SU-DHL-6 (cell line): ENCODE measurements at regions not wholly inside any gene's neighbourhood (a gene's known extent, or its start where the extent isn't known, plus 50 kb on each side); places are given as distances from the start of the nearest gene placed in this dataset.

Experiments
- H2AFZ ChIP-seq: fragments of 200-600 bp; sonication (generic); 2 replicates; pipeline ENCODE4 v1.6.1; 2014; ENCODE audit warnings: low read depth, mild to moderate bottlenecking, moderate library complexity, mixed read lengths, antibody characterized with exemption, low read length; ENCODE audit not compliant: severe bottlenecking
- H3F3A ChIP-seq: fragments of 200-600 bp; shearing (Covaris generic); 2 replicates; pipeline ENCODE4 v1.6.0; 2016; ENCODE audit warnings: antibody characterized with exemption, mild to moderate bottlenecking; ENCODE audit not compliant: insufficient read depth
- H3K27ac ChIP-seq: fragments of 200-600 bp; sonication (generic); 2 replicates; pipeline ENCODE4 v1.5.1; 2016; ENCODE audit warnings: low read depth, mild to moderate bottlenecking, low read length, moderate library complexity, mixed read lengths
- H3K27me3 ChIP-seq: fragments of 200-600 bp; sonication (generic), shearing (Covaris generic); 2 replicates; pipeline ENCODE4 v1.6.0; 2014; ENCODE audit warnings: mild to moderate bottlenecking, low read length
- H3K36me3 ChIP-seq: fragments of 200-600 bp; sonication (generic); 2 replicates; pipeline ENCODE4 v1.6.1; 2014; ENCODE audit warnings: mild to moderate bottlenecking, low read length, mixed read lengths
- H3K4me2 ChIP-seq: fragments of 300-600, 200-600 bp; shearing (Covaris generic), sonication (generic); 2 replicates; pipeline ENCODE4 v1.6.0; 2014; ENCODE audit warnings: low read length, low read depth, mild to moderate bottlenecking; ENCODE audit not compliant: poor library complexity, severe bottlenecking
- H3K4me3 ChIP-seq: fragments of 200-600 bp; sonication (generic); 2 replicates; pipeline ENCODE4 v1.5.1; 2014; ENCODE audit warnings: antibody characterized with exemption, low read length, mild to moderate bottlenecking, mixed read lengths; ENCODE audit not compliant: insufficient read depth, poor library complexity, severe bottlenecking
- H3K79me2 ChIP-seq: fragments of 200-600 bp; sonication (generic); 2 replicates; pipeline ENCODE4 v1.6.1; 2014; ENCODE audit warnings: mild to moderate bottlenecking, low read length, moderate library complexity; ENCODE audit not compliant: insufficient read depth
- H3K9ac ChIP-seq: fragments of 200-600 bp; sonication (generic); 2 replicates; pipeline ENCODE4 v1.7.0; 2014; ENCODE audit warnings: mild to moderate bottlenecking, low read length
- H3K9me2 ChIP-seq: fragments of 200-600 bp; sonication (generic); replicated peaks from 2 replicates; pipeline ENCODE4 v1.6.1; 2014; ENCODE audit warnings: low read length; ENCODE audit not compliant: insufficient read depth
- H3K9me3 ChIP-seq: fragments of 200-600 bp; sonication (generic); 2 replicates; pipeline ENCODE4 v1.6.1; 2014; ENCODE audit warnings: low read length, mixed read lengths; ENCODE audit not compliant: insufficient read depth
- H4K20me1 ChIP-seq: fragments of 200-600 bp; sonication (generic); 2 replicates; pipeline ENCODE4 v1.6.1; 2014; ENCODE audit warnings: low read depth, mild to moderate bottlenecking, antibody characterized with exemption, low read length, moderate library complexity, mixed read lengths
- EZH2phosphoT487 ChIP-seq: fragments of 200-600 bp; sonication (generic), shearing (Covaris generic); conservative IDR thresholded peaks from 2 replicates; pipeline ENCODE4 v1.6.1; 2018; ENCODE audit warnings: mild to moderate bottlenecking, antibody characterized with exemption, low read length, moderate library complexity, mixed read lengths
- TF ChIP-seq, protein P1 (sequence below): fragments of 200-600 bp; sonication (generic); IDR thresholded peaks from one replicate; pipeline ENCODE4 v1.5.1; 2017; ENCODE audit warnings: antibody characterized with exemption, mild to moderate bottlenecking, low read length, moderate library complexity; ENCODE audit not compliant: insufficient read depth, poor library complexity, severe bottlenecking

DNA sequence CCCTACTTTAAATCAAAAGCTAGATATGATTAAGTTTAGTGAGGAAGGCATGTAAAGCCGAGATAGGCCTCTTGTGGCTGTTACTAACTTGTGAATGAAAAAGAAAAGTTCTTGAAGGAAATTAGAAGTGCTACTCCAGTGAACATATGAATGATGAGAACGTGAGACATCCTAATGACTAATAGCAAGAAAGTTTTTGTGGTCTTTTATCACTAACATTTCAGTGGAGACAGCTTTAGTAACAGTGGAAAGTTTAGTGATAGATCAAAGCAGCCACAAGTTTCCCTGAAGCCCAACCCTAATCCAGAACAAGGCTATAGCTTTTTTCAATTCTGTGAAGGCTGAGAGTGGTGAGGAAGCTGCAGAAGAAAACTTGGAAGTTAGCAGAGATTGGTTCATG lies 73.6 kb upstream of the LRRC8B start:
- Histone ChIP-seq H3K36me3 (no peaks in the 10 kb centered on the region), H3K9me3 (no peaks in the 10 kb centered on the region), H3K4me2 (no peak overlapping the region), H4K20me1 (no peaks in the 10 kb centered on the region), H3K79me2 (no peaks in the 10 kb centered on the region), H3K27me3 (no peaks in the 10 kb centered on the region), H3K9ac (no peak overlapping the region), H3K9me2 (no peaks in the 10 kb centered on the region), H2AFZ (no peak overlapping the region), H3K4me3 (no peak overlapping the region), H3K27ac (no peak overlapping the region), H3F3A (no peaks in the 10 kb centered on the region)
- TF ChIP-seq, protein P1, sequence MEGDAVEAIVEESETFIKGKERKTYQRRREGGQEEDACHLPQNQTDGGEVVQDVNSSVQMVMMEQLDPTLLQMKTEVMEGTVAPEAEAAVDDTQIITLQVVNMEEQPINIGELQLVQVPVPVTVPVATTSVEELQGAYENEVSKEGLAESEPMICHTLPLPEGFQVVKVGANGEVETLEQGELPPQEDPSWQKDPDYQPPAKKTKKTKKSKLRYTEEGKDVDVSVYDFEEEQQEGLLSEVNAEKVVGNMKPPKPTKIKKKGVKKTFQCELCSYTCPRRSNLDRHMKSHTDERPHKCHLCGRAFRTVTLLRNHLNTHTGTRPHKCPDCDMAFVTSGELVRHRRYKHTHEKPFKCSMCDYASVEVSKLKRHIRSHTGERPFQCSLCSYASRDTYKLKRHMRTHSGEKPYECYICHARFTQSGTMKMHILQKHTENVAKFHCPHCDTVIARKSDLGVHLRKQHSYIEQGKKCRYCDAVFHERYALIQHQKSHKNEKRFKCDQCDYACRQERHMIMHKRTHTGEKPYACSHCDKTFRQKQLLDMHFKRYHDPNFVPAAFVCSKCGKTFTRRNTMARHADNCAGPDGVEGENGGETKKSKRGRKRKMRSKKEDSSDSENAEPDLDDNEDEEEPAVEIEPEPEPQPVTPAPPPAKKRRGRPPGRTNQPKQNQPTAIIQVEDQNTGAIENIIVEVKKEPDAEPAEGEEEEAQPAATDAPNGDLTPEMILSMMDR, result no peak
- TF ChIP-seq EZH2phosphoT487, result no peak

DNA sequence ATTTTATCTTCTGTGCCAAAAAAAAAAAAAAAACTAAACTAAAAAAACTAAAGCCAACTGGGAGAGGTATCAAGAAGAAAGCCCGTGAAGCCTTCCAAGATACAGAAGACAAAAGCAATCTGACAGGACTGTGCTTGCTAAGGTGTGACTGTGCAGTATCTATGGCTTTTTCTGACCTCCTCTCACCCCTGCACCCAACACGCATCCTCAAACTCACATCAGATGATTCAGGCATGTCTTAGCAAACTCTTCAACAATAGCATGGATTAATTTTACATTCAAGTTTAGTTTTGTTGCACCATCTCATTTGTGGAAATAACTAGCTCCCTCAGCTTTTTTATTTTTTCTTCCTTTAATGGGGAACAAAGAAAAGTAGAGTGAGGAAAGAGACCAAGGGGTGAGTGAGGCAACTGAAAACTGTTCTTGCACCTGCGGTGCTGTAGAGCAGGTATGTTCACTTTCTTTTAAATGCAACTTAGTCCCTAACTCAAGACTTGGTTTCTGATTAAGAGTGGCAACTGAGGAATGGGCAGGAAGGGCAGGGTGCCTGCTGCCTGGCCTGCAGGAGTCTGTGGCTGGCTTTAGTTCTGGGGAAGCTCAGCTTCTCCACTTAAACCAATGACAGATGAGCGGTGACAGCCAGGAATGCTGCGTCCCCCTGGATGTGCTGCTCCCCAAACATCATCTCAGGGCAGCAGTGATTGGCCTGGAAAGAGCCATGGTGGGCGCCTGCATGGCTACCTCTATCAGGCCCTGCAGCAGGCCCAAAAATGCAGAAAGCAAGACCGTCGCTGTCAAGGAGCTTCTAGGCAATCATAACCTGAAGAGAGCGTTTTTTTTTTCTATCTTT lies 71.3 kb upstream of the LRRC8B start:
- H3F3A ChIP-seq, result no peaks in the 10 kb centered on the region
- H3K27ac ChIP-seq, result no peak overlapping the region
- H3K27me3 ChIP-seq, result no peaks in the 10 kb centered on the region
- H3K4me2 ChIP-seq, result no peak overlapping the region
- TF ChIP-seq, protein P1, result no peak
- TF ChIP-seq EZH2phosphoT487, result no peak
- H3K36me3 ChIP-seq, result no peaks in the 10 kb centered on the region
- no peak overlapping the region for H2AFZ ChIP-seq
- H3K4me3 ChIP-seq, result no peak overlapping the region
- H3K9me3 ChIP-seq, result no peaks in the 10 kb centered on the region
- no peaks in the 10 kb centered on the region for H3K9me2 ChIP-seq
- no peak overlapping the region for H3K9ac ChIP-seq
- no peaks in the 10 kb centered on the region for H4K20me1 ChIP-seq
- no peaks in the 10 kb centered on the region for H3K79me2 ChIP-seq

DNA sequence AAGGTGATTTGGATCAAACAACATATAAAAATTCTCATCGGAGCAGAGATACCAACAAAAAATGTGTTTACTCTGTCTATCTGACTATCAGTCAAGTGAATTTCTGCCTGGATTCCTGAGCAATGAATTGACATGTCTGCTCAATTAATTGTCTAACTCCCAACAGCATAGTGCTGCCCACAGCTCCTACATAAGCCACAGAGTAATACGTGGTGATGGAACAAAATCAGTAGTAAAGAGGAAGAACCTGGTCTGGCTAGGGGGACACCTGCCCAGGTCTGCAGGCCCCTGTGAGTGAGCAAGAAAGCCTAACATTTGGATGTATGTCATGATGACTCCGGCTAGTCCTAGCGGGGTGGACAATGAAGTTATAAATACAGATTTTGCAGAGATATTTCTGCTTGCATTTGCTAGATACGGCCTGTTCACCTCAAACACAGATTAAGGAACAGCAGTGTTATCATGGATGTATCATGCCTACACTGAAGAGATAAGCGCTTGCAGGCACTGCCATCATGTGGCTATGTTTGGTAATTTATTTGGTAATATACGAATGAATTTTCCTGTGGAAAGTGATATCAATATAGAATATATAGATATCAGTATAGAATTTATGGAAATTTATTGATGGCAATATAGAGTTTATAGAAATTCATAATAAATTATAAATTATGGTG lies 69.6 kb upstream of the LRRC8B start:
- H3K27me3 ChIP-seq, result no peaks in the 10 kb centered on the region
- H2AFZ ChIP-seq, result no peak overlapping the region
- no peak overlapping the region for H3K4me2 ChIP-seq
- no peak overlapping the region for H3K4me3 ChIP-seq
- no peak overlapping the region for H3K27ac ChIP-seq
- no peaks in the 10 kb centered on the region for H3K36me3 ChIP-seq
- TF ChIP-seq, protein P1, result peak; percentile 66
- TF ChIP-seq EZH2phosphoT487, result no peak
- no peaks in the 10 kb centered on the region for H4K20me1 ChIP-seq
- H3K79me2 ChIP-seq, result no peaks in the 10 kb centered on the region
- H3K9me3 ChIP-seq, result no peaks in the 10 kb centered on the region
- no peaks in the 10 kb centered on the region for H3F3A ChIP-seq
- H3K9ac ChIP-seq, result no peak overlapping the region
- no peaks in the 10 kb centered on the region for H3K9me2 ChIP-seq
